Endothelial cell (in vitro differentiated cells): ENCODE measurements at regions not wholly inside any gene's neighbourhood (a gene's known extent, or its start where the extent isn't known, plus 50 kb on each side); places are given as distances from the start of the nearest gene placed in this dataset.

Experiments
- DNase-seq: peaks from one replicate; pipeline ENCODE4 v3.0.0; 2021; ENCODE audit warnings: low spot score
- H3K27ac Mint-ChIP-seq: one replicate; pipeline ENCODE4 v1.8.0; 2021; ENCODE audit warnings: mixed read lengths, inconsistent platforms; ENCODE audit not compliant: unreplicated experiment
- H3K27me3 Mint-ChIP-seq: one replicate; pipeline ENCODE4 v1.8.0; 2021; ENCODE audit warnings: mild to moderate bottlenecking, moderate library complexity, mixed read lengths, inconsistent platforms; ENCODE audit not compliant: unreplicated experiment
- H3K36me3 Mint-ChIP-seq: one replicate; pipeline ENCODE4 v1.8.0; 2021; ENCODE audit warnings: mild to moderate bottlenecking, low read depth, mixed read lengths, inconsistent platforms; ENCODE audit not compliant: unreplicated experiment
- H3K4me1 Mint-ChIP-seq: one replicate; pipeline ENCODE4 v1.8.0; 2021; ENCODE audit warnings: mild to moderate bottlenecking, mixed read lengths, inconsistent platforms; ENCODE audit not compliant: unreplicated experiment
- H3K4me3 Mint-ChIP-seq: one replicate; pipeline ENCODE4 v1.8.0; 2021; ENCODE audit warnings: mild to moderate bottlenecking, mixed read lengths, inconsistent platforms; ENCODE audit not compliant: unreplicated experiment
- H3K9me3 Mint-ChIP-seq: one replicate; pipeline ENCODE4 v1.8.0; 2021; ENCODE audit warnings: mixed read lengths, inconsistent platforms; ENCODE audit not compliant: unreplicated experiment
- CTCF ChIP-seq: fragments of 200-600 bp; sonication (generic); IDR thresholded peaks from one replicate; pipeline ENCODE4 v1.5.0; 2021; ENCODE audit warnings: antibody characterized with exemption; ENCODE audit not compliant: unreplicated experiment

GRCh38 chr7:86257894-86258293, 385.8 kb upstream of the GRM3 start:
- peaks cover 1% of the 10 kb centered on the region for H3K27me3 Mint-ChIP-seq
- no peaks in the 10 kb centered on the region for H3K4me1 Mint-ChIP-seq
- TF ChIP-seq CTCF = no peak
- H3K9me3 Mint-ChIP-seq = no peaks in the 10 kb centered on the region
- H3K27ac Mint-ChIP-seq = no peak overlapping the region
- no peak overlapping the region for H3K4me3 Mint-ChIP-seq
- no peaks in the 10 kb centered on the region for H3K36me3 Mint-ChIP-seq
- no peak for DNase-seq

GRCh38 chr7:86252406-86252805, 391.3 kb upstream of the GRM3 start:
- no peak for TF ChIP-seq CTCF
- Mint-ChIP-seq H3K27ac (no peak overlapping the region), H3K27me3 (no peaks in the 10 kb centered on the region), H3K4me3 (no peak overlapping the region), H3K9me3 (no peaks in the 10 kb centered on the region), H3K36me3 (no peaks in the 10 kb centered on the region), H3K4me1 (no peaks in the 10 kb centered on the region)
- no peak for DNase-seq

GRCh38 chr7:86248977-86249376, 394.7 kb upstream of the GRM3 start:
- Mint-ChIP-seq H3K4me3 (no peak overlapping the region), H3K4me1 (no peaks in the 10 kb centered on the region), H3K36me3 (no peaks in the 10 kb centered on the region), H3K27ac (no peak overlapping the region), H3K27me3 (no peaks in the 10 kb centered on the region), H3K9me3 (no peaks in the 10 kb centered on the region)
- no peak for TF ChIP-seq CTCF
- DNase-seq = no peak

GRCh38 chr7:86243171-86243570, 400.5 kb upstream of the GRM3 start:
- H3K4me3 Mint-ChIP-seq = no peak overlapping the region
- no peak for DNase-seq
- H3K4me1 Mint-ChIP-seq = no peaks in the 10 kb centered on the region
- H3K27me3 Mint-ChIP-seq = no peaks in the 10 kb centered on the region
- TF ChIP-seq CTCF = no peak
- no peaks in the 10 kb centered on the region for H3K36me3 Mint-ChIP-seq
- H3K9me3 Mint-ChIP-seq = no peaks in the 10 kb centered on the region
- H3K27ac Mint-ChIP-seq = no peak overlapping the region

GRCh38 chr7:86226191-86226590, 417.5 kb upstream of the GRM3 start:
- no peaks in the 10 kb centered on the region for H3K36me3 Mint-ChIP-seq
- no peak overlapping the region for H3K4me3 Mint-ChIP-seq
- no peak overlapping the region for H3K27ac Mint-ChIP-seq
- DNase-seq = no peak
- no peak for TF ChIP-seq CTCF
- H3K4me1 Mint-ChIP-seq = no peaks in the 10 kb centered on the region
- H3K27me3 Mint-ChIP-seq = no peaks in the 10 kb centered on the region
- no peaks in the 10 kb centered on the region for H3K9me3 Mint-ChIP-seq
